ENCODE measurements at regions not wholly inside any gene's neighbourhood (a gene's known extent, or its start where the extent isn't known, plus 50 kb on each side); places are given as distances from the start of the nearest gene placed in this dataset.

DNA sequence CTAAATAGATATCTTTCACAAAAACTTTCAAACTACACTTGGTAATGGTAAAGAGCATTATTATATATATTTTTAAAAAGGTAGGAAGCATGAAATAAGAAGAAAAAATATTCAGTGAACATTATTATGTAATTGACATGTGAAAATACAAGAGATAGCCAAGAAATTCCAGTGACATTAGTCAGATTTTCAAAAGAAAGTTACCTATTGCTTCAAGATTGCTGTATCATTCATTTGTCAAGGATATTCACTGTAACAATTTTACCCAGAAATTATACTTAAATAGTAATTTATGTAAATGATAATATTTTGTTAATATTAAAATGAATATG, 350.2 kb downstream of the KIF2B start:
- no peak for TF ChIP-seq CTCF (IDR thresholded peaks at IDR 0.05)
- no peak for TF ChIP-seq EP300 (IDR thresholded peaks at IDR 0.05)
- no peak for TF ChIP-seq POLR2A (IDR thresholded peaks at IDR 0.05)
